GM19238 (cell line): ENCODE measurements at regions not wholly inside any gene's neighbourhood (a gene's known extent, or its start where the extent isn't known, plus 50 kb on each side); places are given as distances from the start of the nearest gene placed in this dataset.

ENCODE experiments used
- DNase-seq: peaks from one replicate; pipeline ENCODE4 v3.0.0; 2011; ENCODE audit warnings: low spot score; ENCODE audit not compliant: insufficient read length

GRCh38 chr7:52980129-52980528 lies 55.3 kb upstream of the POM121L12 start:
- DNase-seq: no peak

GRCh38 chr7:52973126-52973525 lies 62.3 kb upstream of the POM121L12 start:
- no peak for DNase-seq

- no peak for DNase-seq
Observed at GRCh38 chr7:52962402-52963076, 72.9 kb upstream of the POM121L12 start.

- DNase-seq: no peak
Observed at GRCh38 chr7:52961084-52961483, 74.3 kb upstream of the POM121L12 start.

- DNase-seq: no peak
Observed at GRCh38 chr7:52959878-52960660, 75.4 kb upstream of the POM121L12 start.

- DNase-seq: no peak
Observed at GRCh38 chr7:52959336-52959735, 76.1 kb upstream of the POM121L12 start.

GRCh38 chr7:52958621-52959140 lies 76.8 kb upstream of the POM121L12 start:
- DNase-seq: no peak

GRCh38 chr7:52956379-52956915 lies 79.0 kb upstream of the POM121L12 start:
- DNase-seq: no peak

- no peak for DNase-seq
Observed at GRCh38 chr7:52955522-52955921, 79.9 kb upstream of the POM121L12 start.

GRCh38 chr7:52944921-52945320 lies 90.5 kb upstream of the POM121L12 start:
- DNase-seq: no peak

GRCh38 chr7:52940481-52940880 lies 95.0 kb upstream of the POM121L12 start:
- no peak for DNase-seq

GRCh38 chr7:52938455-52939133 lies 96.8 kb upstream of the POM121L12 start:
- DNase-seq: no peak

GRCh38 chr7:52936750-52937149 lies 98.7 kb upstream of the POM121L12 start:
- no peak for DNase-seq

- no peak for DNase-seq
Observed at GRCh38 chr7:52928591-52928990, 106.8 kb upstream of the POM121L12 start.

- no peak for DNase-seq
Observed at GRCh38 chr7:52925332-52925731, 110.1 kb upstream of the POM121L12 start.

GRCh38 chr7:52920977-52921376 lies 114.5 kb upstream of the POM121L12 start:
- DNase-seq: no peak

- DNase-seq: no peak
Observed at GRCh38 chr7:52917982-52918578, 117.4 kb upstream of the POM121L12 start.

- DNase-seq: no peak
Observed at GRCh38 chr7:52911795-52912194, 123.6 kb upstream of the POM121L12 start.

- no peak for DNase-seq
Observed at GRCh38 chr7:52911326-52911725, 124.1 kb upstream of the POM121L12 start.

GRCh38 chr7:52909935-52910334 lies 125.5 kb upstream of the POM121L12 start:
- DNase-seq: no peak

- DNase-seq: no peak
Observed at GRCh38 chr7:52909131-52909530, 126.3 kb upstream of the POM121L12 start.
